Limb (tissue), 2 donors: ENCODE measurements at regions not wholly inside any gene's neighbourhood (a gene's known extent, or its start where the extent isn't known, plus 50 kb on each side); places are given as distances from the start of the nearest gene placed in this dataset.

Experiments used
- DNase-seq, 2 donors: peaks; one replicate each; pipeline ENCODE4 v3.0.0-alpha.2; 2016; ENCODE audit errors: extremely low spot score in 2 of 2

GRCh38 chr18:67241299-67241698 is 275.2 kb downstream of the DSEL start:
- no peak for DNase-seq

GRCh38 chr18:67239826-67240225 is 276.7 kb downstream of the DSEL start:
- DNase-seq, result no peak

GRCh38 chr18:67232991-67233390 is 283.5 kb downstream of the DSEL start:
- no peak for DNase-seq

DNA sequence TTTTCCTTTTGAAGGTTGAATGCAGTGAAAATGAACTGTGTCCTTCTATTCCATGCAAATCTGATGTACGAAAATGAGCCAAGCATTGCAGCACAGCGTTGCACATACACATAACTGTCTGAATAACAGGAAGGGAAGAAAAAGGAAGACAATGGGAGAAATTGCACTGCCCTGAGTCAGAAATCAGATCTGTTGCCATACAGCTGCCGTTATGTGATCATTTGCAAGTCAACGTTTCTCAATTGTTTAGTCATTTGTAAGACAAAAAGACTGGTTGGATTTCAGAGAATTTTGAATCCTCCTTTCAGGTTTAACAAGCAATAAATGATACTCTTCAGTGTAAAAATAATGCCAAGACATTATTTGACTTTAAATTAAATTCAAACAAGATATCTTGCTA is 284.1 kb downstream of the DSEL start:
- no peak for DNase-seq

DNA sequence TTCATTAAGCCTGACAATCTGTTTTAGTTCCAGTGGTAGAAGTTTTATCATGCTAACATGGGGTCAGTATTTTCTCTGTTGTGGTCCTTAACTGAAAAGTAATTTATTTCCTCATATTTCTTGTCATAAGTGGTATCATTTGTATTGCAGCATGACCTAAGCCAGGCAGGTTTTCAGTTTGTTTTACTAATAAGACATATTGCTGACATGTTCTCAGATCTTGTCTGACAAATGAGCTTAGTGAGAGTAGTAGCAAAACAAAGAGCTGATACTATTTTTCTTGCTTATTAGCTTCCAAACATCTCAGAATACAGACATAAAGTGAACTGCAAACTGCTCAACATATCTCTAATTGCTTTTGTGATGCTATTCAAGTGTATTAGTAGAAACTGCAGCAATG is 293.6 kb downstream of the DSEL start:
- DNase-seq, result no peak

- no peak for DNase-seq
These were observed 296.7 kb downstream of the DSEL start for GRCh38 chr18:67219821-67220220.

DNA sequence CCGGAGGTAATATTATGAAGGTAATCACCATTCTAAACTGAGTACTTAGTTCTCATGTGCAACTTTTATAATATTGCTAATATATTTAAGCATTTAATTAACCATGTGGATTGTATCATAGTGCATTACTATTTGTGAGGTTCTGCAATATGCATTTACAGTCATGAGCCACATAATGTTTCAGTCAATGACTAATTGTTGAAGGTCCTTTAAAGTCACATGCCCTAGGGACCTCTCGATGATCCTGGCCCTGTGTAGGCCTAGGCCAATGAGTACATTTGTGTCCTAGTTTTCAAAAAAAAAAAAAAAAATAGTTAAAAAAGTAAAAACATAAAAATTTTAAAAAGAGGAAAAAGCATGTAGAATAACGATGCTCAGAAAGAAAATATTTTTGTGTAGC is 298.0 kb downstream of the DSEL start:
- no peak for DNase-seq

GRCh38 chr18:67217551-67218166 is 298.9 kb downstream of the DSEL start:
- peak; percentile 61 to 77 for DNase-seq

DNA sequence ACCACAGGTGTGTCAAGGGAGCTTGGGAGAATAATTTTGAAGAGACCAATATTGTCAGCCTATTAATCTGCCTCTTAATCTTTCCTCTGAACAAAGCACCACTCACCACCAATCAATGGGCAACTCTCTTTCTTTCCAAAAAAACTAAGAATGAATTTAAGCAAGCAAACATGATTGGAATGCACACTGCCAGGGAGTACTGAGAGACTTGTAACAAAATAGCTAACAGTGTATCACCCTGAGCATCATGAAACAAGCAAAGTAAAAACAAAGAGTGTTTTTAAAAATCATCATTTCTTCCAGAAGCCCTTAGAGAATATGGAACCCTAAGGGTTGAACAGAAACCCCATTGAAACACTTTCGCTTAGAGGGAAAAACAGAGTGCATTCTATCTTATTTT is 299.7 kb downstream of the DSEL start:
- DNase-seq, result no peak

- no peak for DNase-seq
These were observed 300.8 kb downstream of the DSEL start for GRCh38 chr18:67215686-67216085.

DNA sequence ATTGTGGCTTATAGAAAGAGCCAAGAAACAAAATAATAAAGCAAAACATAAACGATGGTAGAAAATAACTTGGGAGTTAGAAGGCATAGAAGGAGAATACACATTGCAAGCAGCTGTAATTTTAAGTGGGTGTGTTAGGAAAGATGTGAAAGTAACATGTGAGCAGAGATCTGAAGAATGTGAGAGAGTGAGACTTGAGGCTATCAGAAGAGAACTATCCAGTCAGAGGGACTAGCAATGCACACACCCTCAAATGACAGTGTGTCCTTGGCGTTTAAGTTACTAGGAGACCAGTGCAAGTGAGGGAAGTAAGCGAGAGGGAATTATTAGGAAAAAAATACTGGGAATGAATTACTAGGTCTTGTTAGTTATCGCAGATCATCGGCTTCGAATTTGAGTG is 304.9 kb downstream of the DSEL start:
- no peak for DNase-seq

- DNase-seq, result no peak
These were observed 315.9 kb downstream of the DSEL start for GRCh38 chr18:67200665-67201064.

DNA sequence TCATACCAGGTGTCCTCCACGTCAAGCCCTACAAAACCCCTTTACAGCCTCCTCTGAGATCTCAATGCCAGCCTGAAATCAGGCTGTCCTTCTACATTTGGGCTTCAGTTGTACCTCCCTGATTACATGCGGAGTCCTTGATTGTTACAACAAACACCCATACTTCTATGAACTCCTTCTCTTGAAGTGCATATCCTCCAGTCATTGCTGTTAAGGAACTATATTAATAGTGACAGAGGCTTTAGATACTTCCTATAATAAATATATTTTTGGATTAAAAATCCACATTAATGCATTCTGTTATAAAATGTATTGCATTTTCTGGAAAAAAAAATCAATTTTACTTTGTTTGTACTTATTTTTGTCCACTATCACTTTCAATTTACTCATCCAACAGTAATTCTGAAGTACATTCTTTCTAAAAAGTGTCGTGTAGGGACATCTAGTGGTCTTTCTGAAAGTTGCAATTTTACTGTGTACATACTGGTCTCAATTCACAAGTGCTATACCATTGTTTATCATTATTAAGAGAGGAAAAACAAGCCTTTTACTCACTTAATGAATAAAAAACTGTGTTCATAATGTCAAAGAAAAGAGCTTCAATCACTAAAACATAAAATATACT is 316.4 kb downstream of the DSEL start:
- peak in 1 of 2 donors; percentile 67 for DNase-seq

GRCh38 chr18:67194886-67195285 is 321.6 kb downstream of the DSEL start:
- no peak for DNase-seq

GRCh38 chr18:67192535-67192934 is 324.0 kb downstream of the DSEL start:
- DNase-seq, result no peak

DNA sequence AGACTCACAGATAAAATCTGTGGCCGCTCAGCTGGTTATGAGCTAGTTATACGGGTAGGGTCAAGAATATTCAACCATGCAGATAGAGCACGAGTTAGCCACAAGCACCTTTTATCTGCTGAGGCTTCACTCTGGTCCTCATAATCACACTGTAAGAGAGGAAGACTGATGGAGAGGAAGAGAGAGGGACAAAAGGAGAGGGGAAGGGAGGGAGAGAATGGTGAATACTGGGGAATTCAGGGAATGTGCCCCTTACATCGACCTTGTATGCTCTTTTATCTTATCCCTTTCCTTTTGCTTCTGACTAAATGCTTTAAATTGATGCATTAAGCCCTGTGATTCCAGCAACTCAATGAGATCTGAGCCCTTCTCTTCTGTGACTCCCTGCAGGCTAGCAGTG is 333.1 kb downstream of the DSEL start:
- no peak for DNase-seq

- DNase-seq, result no peak
These were observed 336.8 kb downstream of the DSEL start for GRCh38 chr18:67179726-67180125.

DNA sequence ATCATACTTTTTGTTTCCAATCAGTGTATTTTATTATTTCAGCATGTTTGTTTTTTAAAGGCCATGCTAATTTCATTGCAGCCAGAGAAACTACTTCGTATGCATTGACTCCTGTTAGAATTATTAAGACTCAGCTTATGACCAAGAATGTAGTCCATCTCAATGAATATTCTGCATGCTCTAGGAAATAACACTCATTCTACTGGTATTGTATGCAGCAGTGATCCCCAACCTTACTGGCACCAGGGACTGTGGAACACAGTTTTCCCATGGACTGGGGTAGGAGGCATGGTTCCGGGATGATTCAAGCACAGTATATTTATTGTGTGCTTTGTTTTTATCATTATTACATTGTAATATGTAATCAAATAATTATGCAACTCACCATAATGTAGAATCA is 356.9 kb downstream of the DSEL start:
- no peak for DNase-seq

GRCh38 chr18:67154979-67155378 is 361.5 kb downstream of the DSEL start:
- DNase-seq, result no peak

DNA sequence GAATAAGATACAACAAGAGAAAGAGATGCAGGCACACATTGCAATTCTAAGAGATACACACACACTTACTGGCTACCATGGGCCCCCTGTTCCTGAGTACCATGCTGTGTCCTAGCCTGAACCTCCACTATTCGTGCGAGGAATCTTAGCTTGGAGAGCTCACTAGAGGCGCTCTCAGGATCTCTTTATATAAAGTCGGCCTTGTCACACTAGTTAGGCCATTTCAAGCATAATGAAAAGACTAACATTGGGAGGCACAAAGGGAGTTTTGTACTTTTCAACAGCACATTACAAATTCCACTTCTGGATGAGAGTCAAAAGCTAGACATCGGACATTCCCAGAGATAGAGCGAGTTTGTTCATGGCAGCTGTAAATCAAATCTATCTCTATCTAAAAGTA is 365.2 kb downstream of the DSEL start:
- DNase-seq, result no peak

DNA sequence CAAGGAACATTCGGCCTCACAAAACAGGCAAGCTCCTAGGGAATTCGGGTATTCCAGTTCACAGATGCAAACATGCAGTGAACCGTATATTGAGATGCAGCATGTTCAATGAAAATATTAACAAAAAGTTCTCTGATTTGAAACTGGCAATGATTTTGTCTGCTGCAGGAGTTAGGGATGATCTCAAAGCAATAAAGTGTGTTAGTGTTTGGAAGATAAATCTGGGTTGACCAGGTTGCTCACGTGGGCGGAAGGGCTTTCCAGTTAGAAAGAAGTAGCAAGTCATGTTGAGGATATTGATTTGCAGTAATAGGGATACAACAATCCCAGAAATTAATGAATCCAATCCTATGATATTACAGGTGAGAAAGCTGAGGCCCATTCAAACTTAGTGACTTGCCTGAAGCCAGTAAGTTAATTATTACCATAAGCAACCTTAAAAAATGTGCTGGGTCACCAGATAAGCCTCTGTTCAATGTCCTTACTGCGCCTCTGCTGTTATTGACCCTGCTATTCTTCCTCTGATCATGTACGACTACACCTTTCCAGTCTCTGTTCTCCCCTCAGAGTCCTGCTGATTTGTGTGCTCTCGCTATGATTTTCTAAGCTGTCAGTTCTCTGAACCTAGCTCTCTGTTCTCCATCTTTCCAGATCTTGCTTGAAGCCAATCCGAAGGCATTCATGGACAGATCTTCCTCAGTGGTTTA is 370.8 kb downstream of the DSEL start:
- DNase-seq, result no peak

DNA sequence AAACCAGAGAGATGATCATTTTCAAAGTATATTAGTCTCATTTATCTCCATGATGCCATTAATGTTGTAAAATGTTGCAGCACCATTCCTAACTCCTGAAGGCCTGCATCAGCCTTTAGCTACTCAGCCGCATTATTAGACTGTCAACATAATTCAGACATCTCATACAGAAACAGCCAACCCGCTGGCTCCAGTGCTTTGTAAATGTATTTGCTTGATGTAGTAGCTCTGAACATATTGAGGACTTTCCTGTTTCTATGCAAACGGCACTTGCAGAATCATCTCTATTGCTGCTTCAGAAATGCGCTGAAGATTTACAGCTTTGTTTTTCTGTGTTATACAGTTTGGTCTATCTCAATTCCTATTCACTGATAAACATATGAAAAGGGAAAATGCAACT is 372.2 kb downstream of the DSEL start:
- no peak for DNase-seq

- DNase-seq, result no peak
These were observed 373.5 kb downstream of the DSEL start for GRCh38 chr18:67143028-67143427.
